PC-3 (cell line): ENCODE measurements at regions not wholly inside any gene's neighbourhood (a gene's known extent, or its start where the extent isn't known, plus 50 kb on each side); places are given as distances from the start of the nearest gene placed in this dataset.

ENCODE experiments used
- ATAC-seq: fragments of 200-7000 bp; cut with Tn5 transposase; 2 replicates; pipeline ENCODE4 v1.9.1; 2020; ENCODE audit warnings: mild to moderate bottlenecking, moderate library complexity
- BruUV-seq: library from RNA; stranded (reverse); fragments of 400-500 nt; replicated peaks from 2 replicates; lab custom pipeline; 2021; lab: Mats Ljungman, UMichigan
- CTCF ChIA-PET: fragments of 300-600 bp; sonication (Branson Sonifier 250); formaldehyde crosslinking; loops from one replicate; lab custom pipeline; 2022; ENCODE audit warnings: antibody characterized with exemption; lab: Charles Lee
- POLR2A ChIA-PET: fragments of 300-600 bp; sonication (Branson Sonifier 250); formaldehyde crosslinking; loops from one replicate; lab custom pipeline; 2022; ENCODE audit warnings: antibody characterized with exemption; ENCODE audit not compliant: unreplicated experiment; lab: Charles Lee
- DNase-seq: peaks from one replicate; pipeline ENCODE4 v3.0.0-alpha.2; 2015
- H2AFZ ChIP-seq: fragments of 300-600 bp; sonication (generic); 2 replicates; pipeline ENCODE4 v1.6.0; 2016; ENCODE audit warnings: antibody characterized with exemption, low read length
- H3F3A ChIP-seq: fragments of 300-600 bp; sonication (generic); one replicate; pipeline ENCODE4 v1.6.0; 2017; ENCODE audit warnings: antibody characterized with exemption, low read length, control low read depth, mild to moderate bottlenecking; ENCODE audit not compliant: unreplicated experiment
- H3K27ac ChIP-seq: fragments of 300-600 bp; sonication (generic); 2 replicates; pipeline ENCODE4 v1.5.1; 2016; ENCODE audit warnings: mild to moderate bottlenecking, low read length
- H3K27me3 ChIP-seq: fragments of 300-600 bp; sonication (generic); 2 replicates; pipeline ENCODE4 v1.6.1; 2016; ENCODE audit warnings: low read length, mixed read lengths
- H3K36me3 ChIP-seq: fragments of 300-600 bp; sonication (generic); 2 replicates; pipeline ENCODE4 v1.6.1; 2016; ENCODE audit warnings: low read depth, mixed run types, low read length, mixed read lengths
- H3K4me1 ChIP-seq: fragments of 300-600 bp; sonication (generic); 2 replicates; pipeline ENCODE4 v1.5.1; 2016; ENCODE audit warnings: low read length; ENCODE audit not compliant: insufficient read depth
- H3K4me2 ChIP-seq: fragments of 300-600 bp; sonication (generic); 2 replicates; pipeline ENCODE4 v1.6.0; 2016; ENCODE audit warnings: low read length
- H3K4me3 ChIP-seq: fragments of 300-600 bp; sonication (generic); 2 replicates; pipeline ENCODE4 v1.5.1; 2016; ENCODE audit warnings: mild to moderate bottlenecking, low read length, mixed read lengths
- H3K79me2 ChIP-seq: fragments of 300-600 bp; sonication (generic); 2 replicates; pipeline ENCODE4 v1.6.1; 2017; ENCODE audit warnings: low read length, mixed read lengths
- H3K9ac ChIP-seq: fragments of 300-600 bp; sonication (generic); 2 replicates; pipeline ENCODE4 v1.6.0; 2016; ENCODE audit warnings: mild to moderate bottlenecking, low read length
- H3K9me2 ChIP-seq: fragments of 300-600 bp; sonication (generic); replicated peaks from 2 replicates; pipeline ENCODE4 v1.6.1; 2016; ENCODE audit warnings: mixed run types, low read length, mixed read lengths
- H3K9me3 ChIP-seq: fragments of 300-600 bp; sonication (generic); 2 replicates; pipeline ENCODE4 v1.6.1; 2016; ENCODE audit warnings: low read length, mixed read lengths
- H4K20me1 ChIP-seq: fragments of 300-600 bp; sonication (generic); 2 replicates; pipeline ENCODE4 v1.6.1; 2016; ENCODE audit warnings: low read length, mixed read lengths
- EZH2 ChIP-seq: fragments of 300-600 bp; sonication (generic); IDR thresholded peaks from one replicate; pipeline ENCODE4 v1.6.1; 2017; ENCODE audit warnings: antibody characterized with exemption, mild to moderate bottlenecking, low read length; ENCODE audit not compliant: unreplicated experiment
- EZH2phosphoT487 ChIP-seq: fragments of 300-600 bp; sonication (generic); IDR thresholded peaks from 2 replicates; pipeline ENCODE4 v1.6.1; 2018; ENCODE audit warnings: mild to moderate bottlenecking, antibody characterized with exemption, low read length, borderline replicate concordance
- intact Hi-C: fragments of 100-400 bp; cut with micrococcal nuclease; formaldehyde crosslinking; loops from 2 replicates; pipeline ENCODE4 v1.9.0; 2023
- TF ChIP-seq, protein P1 (sequence below): fragments of 300-600 bp; sonication (generic); conservative IDR thresholded peaks from 2 replicates; pipeline ENCODE4 v1.5.1; 2017; ENCODE audit warnings: antibody characterized with exemption, low read depth, mild to moderate bottlenecking, low read length

DNA sequence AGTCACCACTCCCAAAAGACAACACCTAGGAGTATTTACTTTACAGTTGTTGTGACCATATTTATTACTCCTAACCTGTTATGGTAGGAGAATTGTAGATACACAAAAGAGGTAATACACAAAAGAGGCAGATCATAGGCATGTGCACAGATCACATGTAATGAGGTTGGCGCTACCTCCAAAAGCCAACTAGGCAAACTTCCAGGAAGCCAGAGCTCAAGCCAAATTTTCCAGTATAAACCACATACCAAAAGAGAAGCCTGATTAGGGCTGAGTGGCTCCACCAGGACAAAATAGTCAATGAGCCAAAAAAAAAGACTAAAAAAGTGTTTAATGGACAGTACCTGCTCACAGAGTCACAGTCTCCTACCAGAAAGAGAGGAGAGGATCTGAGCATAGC is 195.0 kb upstream of the PBX1 start:
- Histone ChIP-seq H3K4me1 (no peaks in the 10 kb centered on the region), H3K4me3 (no peak overlapping the region), H3K27me3 (peaks cover 11% of the 10 kb centered on the region; the same call in 1 of the 2 replicates), H3F3A (no peaks in the 10 kb centered on the region), H3K4me2 (no peak overlapping the region), H3K27ac (no peak overlapping the region), H3K9me3 (0 out of 2 replicates have a peak, but pooled peaks cover 6% of the 10 kb centered on the region), H3K9me2 (no peaks in the 10 kb centered on the region), H2AFZ (no peak overlapping the region), H3K79me2 (no peaks in the 10 kb centered on the region), H3K9ac (no peak overlapping the region), H3K36me3 (no peaks in the 10 kb centered on the region), H4K20me1 (no peaks in the 10 kb centered on the region)
- ATAC-seq: no peak
- ChIA-PET POLR2A (no interaction called here), CTCF (no interaction called here)
- no peak for TF ChIP-seq EZH2
- TF ChIP-seq EZH2phosphoT487: no peak
- TF ChIP-seq, protein P1, sequence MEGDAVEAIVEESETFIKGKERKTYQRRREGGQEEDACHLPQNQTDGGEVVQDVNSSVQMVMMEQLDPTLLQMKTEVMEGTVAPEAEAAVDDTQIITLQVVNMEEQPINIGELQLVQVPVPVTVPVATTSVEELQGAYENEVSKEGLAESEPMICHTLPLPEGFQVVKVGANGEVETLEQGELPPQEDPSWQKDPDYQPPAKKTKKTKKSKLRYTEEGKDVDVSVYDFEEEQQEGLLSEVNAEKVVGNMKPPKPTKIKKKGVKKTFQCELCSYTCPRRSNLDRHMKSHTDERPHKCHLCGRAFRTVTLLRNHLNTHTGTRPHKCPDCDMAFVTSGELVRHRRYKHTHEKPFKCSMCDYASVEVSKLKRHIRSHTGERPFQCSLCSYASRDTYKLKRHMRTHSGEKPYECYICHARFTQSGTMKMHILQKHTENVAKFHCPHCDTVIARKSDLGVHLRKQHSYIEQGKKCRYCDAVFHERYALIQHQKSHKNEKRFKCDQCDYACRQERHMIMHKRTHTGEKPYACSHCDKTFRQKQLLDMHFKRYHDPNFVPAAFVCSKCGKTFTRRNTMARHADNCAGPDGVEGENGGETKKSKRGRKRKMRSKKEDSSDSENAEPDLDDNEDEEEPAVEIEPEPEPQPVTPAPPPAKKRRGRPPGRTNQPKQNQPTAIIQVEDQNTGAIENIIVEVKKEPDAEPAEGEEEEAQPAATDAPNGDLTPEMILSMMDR: no peak
- no peak for DNase-seq
- no TSS peak for BruUV-seq
- intact Hi-C loops: no loop called here

DNA sequence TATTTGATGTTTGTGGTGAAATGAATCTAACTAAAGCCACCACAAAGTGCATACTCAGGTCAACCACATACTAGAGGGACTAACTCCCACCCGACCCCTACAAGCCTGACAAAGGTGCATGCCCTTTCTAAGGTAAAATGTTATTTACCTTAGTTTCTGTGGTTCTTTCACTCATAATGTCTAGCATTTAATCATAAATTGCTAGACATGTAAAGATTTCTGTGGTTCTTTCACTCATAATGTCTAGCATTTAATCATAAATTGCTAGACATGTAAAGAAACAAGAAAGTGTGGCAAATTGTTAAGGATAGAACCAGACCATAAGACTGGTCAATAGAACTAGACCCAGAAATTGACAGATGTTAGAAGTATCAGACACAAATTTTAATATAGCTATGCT is 193.0 kb upstream of the PBX1 start:
- Histone ChIP-seq H3K4me3 (no peak overlapping the region), H3K79me2 (no peaks in the 10 kb centered on the region), H3K9ac (no peak overlapping the region), H3F3A (no peaks in the 10 kb centered on the region), H3K9me2 (no peaks in the 10 kb centered on the region), H2AFZ (no peak overlapping the region), H3K4me2 (no peak overlapping the region), H3K27me3 (no peaks in the 10 kb centered on the region), H3K36me3 (no peaks in the 10 kb centered on the region), H3K4me1 (no peaks in the 10 kb centered on the region), H3K27ac (no peak overlapping the region), H3K9me3 (0 out of 2 replicates have a peak, but pooled peaks cover 6% of the 10 kb centered on the region), H4K20me1 (no peaks in the 10 kb centered on the region)
- BruUV-seq: no TSS peak
- ATAC-seq: no peak
- CTCF ChIA-PET: no interaction called here
- intact Hi-C loops: no loop called here
- DNase-seq: no peak
- TF ChIP-seq, protein P1: no peak
- TF ChIP-seq EZH2phosphoT487 (no peak), EZH2 (no peak)
- POLR2A ChIA-PET: no interaction called here

DNA sequence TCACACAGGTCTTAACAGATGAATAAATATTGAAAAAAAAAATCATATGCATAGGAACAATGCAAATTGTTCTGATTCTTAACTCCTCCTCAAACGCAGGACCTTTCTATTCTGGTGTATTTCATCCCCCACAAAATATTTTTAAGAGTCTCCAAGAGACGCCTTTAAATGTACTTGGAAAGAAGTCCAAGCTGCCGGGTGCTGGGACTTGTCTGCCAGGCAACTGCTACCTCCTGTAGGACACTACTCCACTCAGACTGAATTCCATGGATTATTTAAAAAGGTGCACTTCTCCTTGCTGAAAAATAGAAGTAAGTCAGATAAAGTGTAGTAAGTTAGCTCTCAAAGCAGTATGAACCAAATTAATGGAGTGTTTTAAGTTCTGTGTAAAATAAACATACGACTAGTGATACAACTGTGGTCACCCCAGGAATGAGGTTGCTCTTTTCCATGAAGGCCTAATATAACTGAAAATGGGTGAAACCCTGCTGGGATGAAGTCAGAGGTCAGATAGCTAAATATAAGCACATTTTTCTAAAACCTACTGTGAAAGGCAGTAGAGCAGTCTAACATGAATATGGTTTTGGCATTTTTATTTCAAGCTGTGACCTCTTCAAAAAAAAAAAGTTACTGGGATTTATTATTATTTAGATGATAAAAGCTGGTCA is 189.2 kb upstream of the PBX1 start:
- no peaks in the 10 kb centered on the region for H3K36me3 ChIP-seq
- DNase-seq (no peak), ATAC-seq (no peak)
- 0 out of 2 replicates have a peak, but pooled peaks cover 3% of the 10 kb centered on the region for H3K27me3 ChIP-seq
- no peak overlapping the region for H3K9ac ChIP-seq
- H3K79me2 ChIP-seq: no peaks in the 10 kb centered on the region
- no TSS peak for BruUV-seq
- H3K9me2 ChIP-seq: no peaks in the 10 kb centered on the region
- CTCF ChIA-PET: no interaction called here
- H3K4me3 ChIP-seq: no peak overlapping the region
- POLR2A ChIA-PET: interaction anchor here (0.6 kb wide), 1 partner anchor 1569 kb away, joined by 3 read pairs; no protein-coding TSS in a partner anchor
- no peak overlapping the region for H3K4me2 ChIP-seq
- H2AFZ ChIP-seq: no peak overlapping the region
- 0 out of 2 replicates have a peak, but pooled peaks cover 6% of the 10 kb centered on the region for H3K9me3 ChIP-seq
- no peak overlapping the region for H3K27ac ChIP-seq
- no peaks in the 10 kb centered on the region for H4K20me1 ChIP-seq
- intact Hi-C loops: no loop called here
- no peaks in the 10 kb centered on the region for H3K4me1 ChIP-seq
- TF ChIP-seq EZH2phosphoT487: no peak
- TF ChIP-seq, protein P1: no peak
- no peak for TF ChIP-seq EZH2
- H3F3A ChIP-seq: no peaks in the 10 kb centered on the region
